KMS-11 (cell line): ENCODE measurements at regions not wholly inside any gene's neighbourhood (a gene's known extent, or its start where the extent isn't known, plus 50 kb on each side); places are given as distances from the start of the nearest gene placed in this dataset.
"Not testable (repeated sequence)": the region's sequence is repeated elsewhere in the genome, so short reads cannot be mapped to it uniquely, and the experiment has no call there.

Source experiments
- H2AFZ ChIP-seq: fragments of 200-600 bp; sonication (generic); 2 replicates; pipeline ENCODE4 v1.6.1; 2016; ENCODE audit warnings: antibody characterized with exemption, mixed run types, low read depth
- H3K27ac ChIP-seq: fragments of 200-600 bp; sonication (generic); 2 replicates; pipeline ENCODE4 v1.6.1; 2016; ENCODE audit warnings: mild to moderate bottlenecking, mixed run types
- H3K27me3 ChIP-seq: fragments of 200-600 bp; sonication (generic); 2 replicates; pipeline ENCODE4 v1.6.1; 2017; ENCODE audit warnings: mild to moderate bottlenecking, low read depth, mixed run types, moderate library complexity; ENCODE audit not compliant: insufficient read depth
- H3K36me3 ChIP-seq: fragments of 200-600 bp; sonication (generic); 2 replicates; pipeline ENCODE4 v1.6.1; 2017; ENCODE audit warnings: mild to moderate bottlenecking, mixed run types; ENCODE audit not compliant: insufficient read depth
- H3K4me1 ChIP-seq: fragments of 200-600 bp; sonication (generic); 2 replicates; pipeline ENCODE4 v1.6.1; 2016; ENCODE audit warnings: mild to moderate bottlenecking, low read depth, mixed run types; ENCODE audit not compliant: poor library complexity, severe bottlenecking
- H3K4me2 ChIP-seq: fragments of 200-600 bp; sonication (generic); 2 replicates; pipeline ENCODE4 v1.7.0; 2016; ENCODE audit warnings: mild to moderate bottlenecking, mixed run types
- H3K4me3 ChIP-seq: fragments of 200-600 bp; sonication (generic); IDR thresholded peaks from 2 replicates; pipeline ENCODE4 v1.6.1; 2017; ENCODE audit warnings: low read depth, low read length, mixed read lengths; ENCODE audit not compliant: insufficient read depth
- H3K79me2 ChIP-seq: fragments of 200-600 bp; sonication (generic); 2 replicates; pipeline ENCODE4 v1.6.1; 2016; ENCODE audit warnings: low read depth, mixed run types; ENCODE audit not compliant: insufficient read depth
- H3K9ac ChIP-seq: fragments of 200-600 bp; sonication (generic); 2 replicates; pipeline ENCODE4 v1.6.1; 2016; ENCODE audit warnings: mild to moderate bottlenecking, mixed run types
- H4K20me1 ChIP-seq: fragments of 200-600 bp; sonication (generic); 2 replicates; pipeline ENCODE4 v1.6.1; 2016; ENCODE audit warnings: mild to moderate bottlenecking, mixed run types; ENCODE audit not compliant: insufficient read depth
- TF ChIP-seq, protein P1 (sequence below): fragments of 200-600 bp; sonication (generic); conservative IDR thresholded peaks from 2 replicates; pipeline ENCODE4 v1.6.1; 2017; ENCODE audit warnings: low read depth, mild to moderate bottlenecking, antibody characterized with exemption, low read length, moderate library complexity, mixed read lengths

DNA sequence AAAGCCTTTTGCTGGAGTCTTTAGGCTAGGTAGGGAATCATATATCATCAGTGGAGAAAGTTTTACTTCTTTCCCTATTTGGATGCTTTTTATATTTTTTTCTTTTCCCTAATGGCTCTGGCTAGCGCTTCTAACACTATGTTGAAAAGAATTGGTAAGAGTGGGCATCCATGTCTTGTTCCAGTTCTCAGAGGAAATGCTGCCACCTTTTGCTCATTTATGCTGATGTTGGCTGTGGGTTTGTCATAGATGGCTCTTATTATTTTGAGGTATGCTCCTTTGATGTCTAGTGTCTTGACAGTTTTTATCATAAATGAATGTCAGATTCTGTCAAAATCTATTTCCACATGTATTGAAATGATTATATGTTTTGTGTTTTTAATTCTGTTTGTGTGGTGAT is 1544.1 kb downstream of the REEP3 start:
- Histone ChIP-seq H3K4me2 (no peak overlapping the region), H4K20me1 (no peaks in the 10 kb centered on the region), H3K27me3 (no peaks in the 10 kb centered on the region), H3K27ac (no peak overlapping the region), H3K79me2 (no peaks in the 10 kb centered on the region), H3K9ac (no peak overlapping the region), H3K36me3 (no peaks in the 10 kb centered on the region), H3K4me1 (no peaks in the 10 kb centered on the region), H2AFZ (no peak overlapping the region), H3K4me3 (no peak overlapping the region)
- TF ChIP-seq, protein P1, sequence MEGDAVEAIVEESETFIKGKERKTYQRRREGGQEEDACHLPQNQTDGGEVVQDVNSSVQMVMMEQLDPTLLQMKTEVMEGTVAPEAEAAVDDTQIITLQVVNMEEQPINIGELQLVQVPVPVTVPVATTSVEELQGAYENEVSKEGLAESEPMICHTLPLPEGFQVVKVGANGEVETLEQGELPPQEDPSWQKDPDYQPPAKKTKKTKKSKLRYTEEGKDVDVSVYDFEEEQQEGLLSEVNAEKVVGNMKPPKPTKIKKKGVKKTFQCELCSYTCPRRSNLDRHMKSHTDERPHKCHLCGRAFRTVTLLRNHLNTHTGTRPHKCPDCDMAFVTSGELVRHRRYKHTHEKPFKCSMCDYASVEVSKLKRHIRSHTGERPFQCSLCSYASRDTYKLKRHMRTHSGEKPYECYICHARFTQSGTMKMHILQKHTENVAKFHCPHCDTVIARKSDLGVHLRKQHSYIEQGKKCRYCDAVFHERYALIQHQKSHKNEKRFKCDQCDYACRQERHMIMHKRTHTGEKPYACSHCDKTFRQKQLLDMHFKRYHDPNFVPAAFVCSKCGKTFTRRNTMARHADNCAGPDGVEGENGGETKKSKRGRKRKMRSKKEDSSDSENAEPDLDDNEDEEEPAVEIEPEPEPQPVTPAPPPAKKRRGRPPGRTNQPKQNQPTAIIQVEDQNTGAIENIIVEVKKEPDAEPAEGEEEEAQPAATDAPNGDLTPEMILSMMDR, result no peak

DNA sequence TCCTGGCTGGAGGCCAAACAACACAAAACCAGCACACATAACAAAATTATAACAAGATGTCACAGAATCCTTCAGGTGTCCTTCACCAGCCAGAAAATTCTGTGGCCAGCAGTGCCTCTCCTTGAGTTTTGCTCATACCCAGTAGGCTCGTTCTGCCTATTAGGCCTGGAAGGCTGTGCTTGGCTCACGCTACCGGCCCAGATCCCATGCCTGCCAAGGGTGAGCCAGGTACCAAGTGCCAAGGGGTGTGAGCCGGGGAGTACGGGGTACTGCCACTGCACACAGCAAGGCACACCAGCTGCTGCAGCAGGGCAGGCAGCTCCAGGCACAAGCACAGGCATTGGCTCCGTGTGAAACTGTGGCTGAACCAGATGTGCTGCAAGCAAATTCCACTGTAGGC is 1562.0 kb downstream of the REEP3 start:
- no peaks in the 10 kb centered on the region for H3K36me3 ChIP-seq
- no peaks in the 10 kb centered on the region for H3K4me1 ChIP-seq
- H3K27ac ChIP-seq, result no peak overlapping the region
- H3K79me2 ChIP-seq, result no peaks in the 10 kb centered on the region
- no peak overlapping the region for H3K9ac ChIP-seq
- H2AFZ ChIP-seq, result no peak overlapping the region
- TF ChIP-seq, protein P1, result no peak
- no peak overlapping the region for H3K4me3 ChIP-seq
- H3K27me3 ChIP-seq, result no peaks in the 10 kb centered on the region
- H3K4me2 ChIP-seq, result no peak overlapping the region
- H4K20me1 ChIP-seq, result no peaks in the 10 kb centered on the region

DNA sequence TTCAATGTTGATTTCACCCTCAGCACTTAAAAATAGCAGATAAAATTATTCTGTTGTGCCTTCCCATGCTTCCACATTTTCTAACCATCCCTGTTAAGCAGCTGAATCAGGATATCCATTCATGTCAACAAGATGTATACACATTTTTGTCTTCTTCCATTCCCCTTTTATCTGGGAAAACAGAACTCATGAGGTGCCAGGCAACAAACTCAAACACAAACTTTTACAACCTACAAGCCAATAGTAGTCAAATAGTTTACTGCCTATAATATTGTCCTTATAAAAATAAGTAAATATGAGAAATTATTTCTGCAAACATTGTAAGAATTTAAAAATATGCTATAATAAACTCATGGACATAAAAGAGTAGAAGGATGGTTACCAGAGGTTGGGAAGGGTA is 1569.8 kb downstream of the REEP3 start:
- H3K27me3 ChIP-seq, result no peaks in the 10 kb centered on the region
- H3K4me2 ChIP-seq, result no peak overlapping the region
- H3K36me3 ChIP-seq, result no peaks in the 10 kb centered on the region
- TF ChIP-seq, protein P1, result no peak
- no peak overlapping the region for H3K9ac ChIP-seq
- no peak overlapping the region for H3K27ac ChIP-seq
- H3K4me1 ChIP-seq, result no peaks in the 10 kb centered on the region
- no peaks in the 10 kb centered on the region for H3K79me2 ChIP-seq
- H2AFZ ChIP-seq, result no peak overlapping the region
- no peak overlapping the region for H3K4me3 ChIP-seq
- no peaks in the 10 kb centered on the region for H4K20me1 ChIP-seq

DNA sequence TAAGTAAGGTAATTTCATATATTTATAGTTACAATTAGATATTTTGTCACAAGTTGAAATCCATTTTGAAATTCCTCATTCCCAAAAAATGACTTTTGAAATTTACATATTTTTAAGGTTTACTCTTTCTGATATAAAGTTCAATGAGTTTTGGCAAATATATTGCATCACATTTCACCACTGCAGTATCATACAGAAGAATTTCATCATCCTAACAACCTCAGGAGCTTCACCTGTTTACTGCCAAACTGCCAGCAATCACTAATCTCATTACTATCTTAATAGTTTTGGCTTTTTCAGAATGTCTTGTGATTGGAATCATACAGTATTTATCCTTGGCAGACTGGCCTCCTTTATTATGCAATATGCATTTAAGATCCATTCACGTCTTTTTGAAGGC is 1578.9 kb downstream of the REEP3 start:
- H3K9ac ChIP-seq, result no peak overlapping the region
- TF ChIP-seq, protein P1, result no peak
- H4K20me1 ChIP-seq, result no peaks in the 10 kb centered on the region
- no peaks in the 10 kb centered on the region for H3K4me1 ChIP-seq
- no peaks in the 10 kb centered on the region for H3K36me3 ChIP-seq
- H3K27ac ChIP-seq, result no peak overlapping the region
- H3K27me3 ChIP-seq, result no peaks in the 10 kb centered on the region
- H3K4me2 ChIP-seq, result no peak overlapping the region
- H3K4me3 ChIP-seq, result no peak overlapping the region
- no peak overlapping the region for H2AFZ ChIP-seq
- no peaks in the 10 kb centered on the region for H3K79me2 ChIP-seq

DNA sequence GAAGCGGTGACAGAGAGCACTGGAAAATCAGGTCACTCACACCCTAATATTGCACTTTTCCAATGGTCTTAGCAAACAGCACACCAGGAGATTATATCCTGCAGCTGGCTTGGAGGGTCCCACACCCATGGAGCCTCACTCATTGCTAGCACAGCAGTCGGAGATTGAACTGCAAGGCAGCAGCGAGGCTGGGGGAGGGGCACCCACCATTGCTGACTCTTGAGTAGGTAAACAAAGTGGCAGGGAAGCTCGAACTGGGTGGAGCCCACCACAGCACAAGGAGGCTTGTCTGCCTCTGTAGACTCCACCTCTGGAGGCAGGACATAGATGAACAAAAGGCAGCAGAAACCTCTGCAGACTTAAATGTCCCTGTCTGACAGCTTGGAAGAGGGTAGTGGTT is 1579.7 kb downstream of the REEP3 start:
- H2AFZ ChIP-seq, H3K36me3 ChIP-seq, H3K4me3 ChIP-seq, H3K79me2 ChIP-seq, H3K27ac ChIP-seq, H4K20me1 ChIP-seq, H3K4me2 ChIP-seq, H3K27me3 ChIP-seq, H3K9ac ChIP-seq, H3K4me1 ChIP-seq: not testable (repeated sequence)
